ENCODE measurements at regions not wholly inside any gene's neighbourhood (a gene's known extent, or its start where the extent isn't known, plus 50 kb on each side); places are given as distances from the start of the nearest gene placed in this dataset.
"Not testable (repeated sequence)": the region's sequence is repeated elsewhere in the genome, so short reads cannot be mapped to it uniquely, and the experiment has no call there.

- no peak for DNase-seq
Measured at GRCh38 chr7:54904130-54904529, 114.7 kb upstream of the EGFR start.

- DNase-seq = no peak
Measured at GRCh38 chr7:54904986-54905385, 113.8 kb upstream of the EGFR start.

- DNase-seq = no peak
Measured at GRCh38 chr7:54906963-54907362, 111.9 kb upstream of the EGFR start.

- no peak for DNase-seq
Measured at GRCh38 chr7:54907981-54908380, 110.8 kb upstream of the EGFR start.

- no peak for DNase-seq
Measured at GRCh38 chr7:54908760-54909438, 109.9 kb upstream of the EGFR start.

GRCh38 chr7:54915870-54916598 is 102.8 kb upstream of the EGFR start:
- no peak for DNase-seq

GRCh38 chr7:54917613-54918391 is 101.0 kb upstream of the EGFR start:
- no peak for DNase-seq

GRCh38 chr7:54921116-54921515 is 97.7 kb upstream of the EGFR start:
- DNase-seq = no peak

GRCh38 chr7:54931532-54931931 is 87.3 kb upstream of the EGFR start:
- DNase-seq = no peak

GRCh38 chr7:54932818-54933543 is 85.8 kb upstream of the EGFR start:
- DNase-seq = peak; percentile 14 to 65

GRCh38 chr7:54933643-54934042 is 85.2 kb upstream of the EGFR start:
- no peak for DNase-seq

- DNase-seq = no peak
Measured at GRCh38 chr7:54940748-54941147, 78.1 kb upstream of the EGFR start.

- no peak for DNase-seq
Measured at GRCh38 chr7:54944179-54944578, 74.6 kb upstream of the EGFR start.

- DNase-seq = no peak
Measured at GRCh38 chr7:54946271-54946670, 72.5 kb upstream of the EGFR start.

- DNase-seq = no peak
Measured at GRCh38 chr7:54946764-54947163, 72.1 kb upstream of the EGFR start.

GRCh38 chr7:54947266-54947665 is 71.6 kb upstream of the EGFR start:
- DNase-seq = no peak

- not testable (repeated sequence) for DNase-seq
Measured at GRCh38 chr7:54949514-54949913, 69.3 kb upstream of the EGFR start.

- DNase-seq = no peak
Measured at GRCh38 chr7:54955296-54955695, 63.5 kb upstream of the EGFR start.

- DNase-seq = no peak
Measured at GRCh38 chr7:54955696-54956420, 63.0 kb upstream of the EGFR start.

- no peak for DNase-seq
Measured at GRCh38 chr7:54956865-54957264, 62.0 kb upstream of the EGFR start.

- no peak for DNase-seq
Measured at GRCh38 chr7:54960517-54960916, 58.3 kb upstream of the EGFR start.

GRCh38 chr7:54961391-54961790 is 57.4 kb upstream of the EGFR start:
- DNase-seq = no peak

- DNase-seq = no peak
Measured at GRCh38 chr7:54963155-54963554, 55.7 kb upstream of the EGFR start.
